ENCODE measurements at regions not wholly inside any gene's neighbourhood (a gene's known extent, or its start where the extent isn't known, plus 50 kb on each side); places are given as distances from the start of the nearest gene placed in this dataset.

DNA sequence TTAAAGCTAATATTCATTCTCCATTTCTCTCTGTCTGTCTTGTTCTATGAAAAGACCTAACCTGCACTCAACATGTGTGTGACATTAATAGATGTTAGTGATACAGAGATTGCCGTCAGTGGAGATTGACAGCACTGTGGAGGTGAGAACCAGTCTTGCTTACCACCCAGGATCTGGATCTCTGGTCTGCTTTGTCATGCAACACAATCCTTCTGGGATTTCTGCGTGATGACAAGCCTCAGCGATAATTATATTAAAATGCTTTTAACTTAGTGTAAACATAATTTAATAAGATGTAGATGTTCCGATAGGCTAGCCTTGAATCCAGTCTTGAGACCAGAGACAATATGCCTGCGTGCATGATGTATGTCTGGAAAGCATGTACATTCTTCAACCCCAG, 262.0 kb upstream of the ZNF717 start:
- ChIA-PET POLR2A (no interaction called here), CTCF (interaction anchor here (0.6 to 1.8 kb wide), 3 partner anchors 22 to 230 kb away, joined by 3 to 6 read pairs (median 6); no protein-coding TSS in a partner anchor)
- TF ChIP-seq, protein P1, sequence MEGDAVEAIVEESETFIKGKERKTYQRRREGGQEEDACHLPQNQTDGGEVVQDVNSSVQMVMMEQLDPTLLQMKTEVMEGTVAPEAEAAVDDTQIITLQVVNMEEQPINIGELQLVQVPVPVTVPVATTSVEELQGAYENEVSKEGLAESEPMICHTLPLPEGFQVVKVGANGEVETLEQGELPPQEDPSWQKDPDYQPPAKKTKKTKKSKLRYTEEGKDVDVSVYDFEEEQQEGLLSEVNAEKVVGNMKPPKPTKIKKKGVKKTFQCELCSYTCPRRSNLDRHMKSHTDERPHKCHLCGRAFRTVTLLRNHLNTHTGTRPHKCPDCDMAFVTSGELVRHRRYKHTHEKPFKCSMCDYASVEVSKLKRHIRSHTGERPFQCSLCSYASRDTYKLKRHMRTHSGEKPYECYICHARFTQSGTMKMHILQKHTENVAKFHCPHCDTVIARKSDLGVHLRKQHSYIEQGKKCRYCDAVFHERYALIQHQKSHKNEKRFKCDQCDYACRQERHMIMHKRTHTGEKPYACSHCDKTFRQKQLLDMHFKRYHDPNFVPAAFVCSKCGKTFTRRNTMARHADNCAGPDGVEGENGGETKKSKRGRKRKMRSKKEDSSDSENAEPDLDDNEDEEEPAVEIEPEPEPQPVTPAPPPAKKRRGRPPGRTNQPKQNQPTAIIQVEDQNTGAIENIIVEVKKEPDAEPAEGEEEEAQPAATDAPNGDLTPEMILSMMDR (IDR thresholded peaks at IDR 0.05; ENCODE audit: insufficient read depth, low read length, missing control alignments): no peak
- no peak overlapping the region for H3K4me3 ChIP-seq (ENCODE audit: low read depth, low read length)
- DNase-seq (ENCODE audit: low read depth, low spot score): no peak

DNA sequence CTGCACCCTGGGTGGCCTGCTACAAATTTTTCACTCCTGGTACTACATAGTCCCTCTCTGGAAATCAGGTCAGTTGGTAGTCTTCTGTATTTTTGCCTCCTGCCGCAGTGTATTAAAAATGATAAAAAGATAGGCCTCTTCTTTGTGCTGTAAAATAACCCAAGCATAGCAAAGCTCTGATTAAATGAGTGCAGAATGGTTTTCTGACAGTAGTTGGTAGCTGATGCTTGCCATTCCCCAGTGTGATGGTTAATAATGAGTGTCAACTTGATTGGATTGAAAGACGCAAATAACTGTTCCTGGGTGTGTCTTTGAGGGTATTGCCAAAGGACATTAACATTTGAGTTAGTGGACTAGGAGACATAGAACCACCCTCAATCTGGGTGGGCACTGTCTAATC, 264.4 kb upstream of the ZNF717 start:
- DNase-seq (ENCODE audit: low read depth, low spot score): no peak
- ChIA-PET CTCF (interaction anchor here (1.1 kb wide), 1 partner anchor 232 kb away, joined by 3 read pairs; no protein-coding TSS in a partner anchor), POLR2A (no interaction called here)
- TF ChIP-seq, protein P1 (IDR thresholded peaks at IDR 0.05; ENCODE audit: insufficient read depth, low read length, missing control alignments): no peak
- no peak overlapping the region for H3K4me3 ChIP-seq (ENCODE audit: low read depth, low read length)

DNA sequence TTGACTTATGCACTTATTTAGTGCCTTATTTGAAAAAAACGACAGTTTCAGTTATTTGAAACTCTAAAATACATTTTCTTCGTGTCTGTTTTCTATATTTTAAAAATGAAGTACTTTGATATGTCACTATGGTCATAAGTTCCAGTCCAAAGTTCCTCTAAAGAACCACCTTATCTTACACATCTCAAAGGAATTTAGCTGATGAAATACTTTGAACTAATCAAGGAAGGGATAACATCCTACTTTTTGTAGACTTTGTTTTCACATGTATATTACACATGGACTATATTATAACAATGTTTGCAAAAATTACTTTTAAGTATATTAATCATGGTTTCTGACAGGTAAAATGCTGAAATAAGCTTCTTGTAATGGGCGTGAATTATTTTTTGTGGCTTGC, 265.8 kb upstream of the ZNF717 start:
- no peak for DNase-seq (ENCODE audit: low read depth, low spot score)
- H3K4me3 ChIP-seq (ENCODE audit: low read depth, low read length): no peak overlapping the region
- ChIA-PET CTCF (interaction anchor here (0.8 to 1.1 kb wide), 3 partner anchors 9 to 27 kb away, joined by 3 read pairs; no protein-coding TSS in a partner anchor), POLR2A (no interaction called here)
- TF ChIP-seq, protein P1 (IDR thresholded peaks at IDR 0.05; ENCODE audit: insufficient read depth, low read length, missing control alignments): no peak

DNA sequence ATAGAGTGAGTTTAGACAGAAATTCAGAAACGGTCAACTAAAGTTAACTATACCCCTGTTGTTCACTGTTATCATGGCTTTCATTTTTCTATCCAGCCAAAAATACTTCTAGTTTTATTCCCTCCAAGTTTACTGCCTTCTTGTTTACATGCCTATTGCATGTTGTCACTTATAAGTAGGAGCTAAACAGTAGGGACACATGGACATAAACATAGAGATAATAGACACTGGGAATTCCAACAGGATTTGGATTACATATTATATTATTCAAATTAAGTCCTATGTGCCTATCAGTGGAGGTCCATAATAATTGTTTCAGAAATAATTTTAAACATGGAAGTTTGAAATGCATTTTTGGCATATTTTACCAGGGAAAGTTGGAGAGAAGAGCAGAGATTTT, 269.1 kb upstream of the ZNF717 start:
- CTCF ChIA-PET: interaction anchor here (1.8 kb wide), 1 partner anchor 9 kb away, joined by 12 read pairs; no protein-coding TSS in a partner anchor
- DNase-seq (ENCODE audit: low read depth, low spot score): no peak
- no peak overlapping the region for H3K4me3 ChIP-seq (ENCODE audit: low read depth, low read length)
- POLR2A ChIA-PET: no interaction called here
- TF ChIP-seq, protein P1 (IDR thresholded peaks at IDR 0.05; ENCODE audit: insufficient read depth, low read length, missing control alignments): no peak

DNA sequence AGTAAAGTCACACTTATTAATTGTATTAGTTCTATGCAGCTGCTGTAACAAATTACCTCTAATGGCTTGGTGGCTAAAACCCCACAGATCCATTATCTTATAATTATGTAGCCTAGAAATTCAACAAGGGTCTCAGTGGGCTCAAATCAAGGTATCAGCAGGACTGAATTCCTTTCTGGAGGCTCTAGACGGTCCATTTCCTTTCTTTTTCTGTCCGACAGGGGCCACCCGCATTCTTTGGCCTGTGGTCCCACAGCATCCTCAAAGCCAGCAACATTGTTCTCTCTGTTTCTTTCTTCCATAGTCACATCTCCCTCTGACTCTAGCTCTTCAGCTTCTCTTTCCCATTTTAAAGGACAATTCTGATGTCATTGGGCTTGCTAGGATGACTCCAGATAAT, 276.3 kb upstream of the ZNF717 start:
- POLR2A ChIA-PET: no interaction called here
- DNase-seq (ENCODE audit: low read depth, low spot score): no peak
- TF ChIP-seq, protein P1 (IDR thresholded peaks at IDR 0.05; ENCODE audit: insufficient read depth, low read length, missing control alignments): no peak
- H3K4me3 ChIP-seq (ENCODE audit: low read depth, low read length): no peak overlapping the region
- CTCF ChIA-PET: no interaction called here

- ChIA-PET CTCF (interaction anchor here (1.2 kb wide), 1 partner anchor 11 kb away, joined by 3 read pairs; no protein-coding TSS in a partner anchor), POLR2A (no interaction called here)
- DNase-seq (ENCODE audit: low read depth, low spot score): no peak
- no peak overlapping the region for H3K4me3 ChIP-seq (ENCODE audit: low read depth, low read length)
- TF ChIP-seq, protein P1 (IDR thresholded peaks at IDR 0.05; ENCODE audit: insufficient read depth, low read length, missing control alignments): no peak
Observed at GRCh38 chr3:76063019-76063418, 277.7 kb upstream of the ZNF717 start.

Measured in AG04449 (cell line).